A549 (cell line): ENCODE measurements at regions not wholly inside any gene's neighbourhood (a gene's known extent, or its start where the extent isn't known, plus 50 kb on each side); places are given as distances from the start of the nearest gene placed in this dataset.

Experiments used
- ATAC-seq, 2 experiments: fragments of 200-7000 bp in 1 of 2; fragments of >200 bp in 1 of 2; cut with Nextera tagmentation in 1 of 2; cut with Tn5 transposase in 1 of 2; 3 replicates each; pipeline versions ENCODE4 v1.8.0 to v1.9.1; 2018 to 2020; ENCODE audit warnings: mild to moderate bottlenecking in 1 of 2, moderate library complexity in 1 of 2
- CTCF ChIA-PET: fragments of 300-600 bp; sonication (Branson Sonifier 250); formaldehyde crosslinking; extraction: SDS; loops from one replicate; lab custom pipeline; 2021; ENCODE audit warnings: antibody characterized with exemption, inconsistent platforms; lab: Yijun Ruan, JAX
- POLR2A ChIA-PET: fragments of 350-600 bp; formaldehyde crosslinking; extraction: SDS; loops from one replicate; lab custom pipeline; 2021; ENCODE audit warnings: antibody characterized with exemption, inconsistent platforms; lab: Yijun Ruan, JAX
- DNase-seq, 2 experiments: peaks; one replicate each; pipeline versions ENCODE4 v3.0.0 to v3.0.0-alpha.2; 2011 to 2016; ENCODE audit warnings: low read depth in 1 of 2, low spot score in 1 of 2
- FAIRE-seq: peaks from 2 replicates; lab custom pipeline; 2011; peaks lifted over from hg19 to GRCh38; lab: Jason Lieb, UNC
- H3K27ac ChIP-seq, 2 experiments: fragments of >200 bp; sonication (Bioruptor Twin); formaldehyde crosslinking; 3 replicates each; pipeline ENCODE4 v1.5.1; 2016 to 2017
- H3K4me1 ChIP-seq: fragments of >200 bp; sonication (Bioruptor Twin); formaldehyde crosslinking; 3 replicates; pipeline ENCODE4 v1.6.1; 2016
- H3K4me2 ChIP-seq: fragments of >200 bp; sonication (Bioruptor Twin); formaldehyde crosslinking; 3 replicates; pipeline ENCODE4 v1.6.1; 2016
- H3K4me3 ChIP-seq: fragments of >200 bp; sonication (Bioruptor Twin); formaldehyde crosslinking; 3 replicates; pipeline ENCODE4 v1.5.1; 2016
- H3K9me3 ChIP-seq: fragments of >200 bp; sonication (Bioruptor Twin); formaldehyde crosslinking; 3 replicates; pipeline ENCODE4 v1.6.1; 2016
- CBX2 ChIP-seq: fragments of 200-600 bp; sonication (generic); IDR thresholded peaks from 2 replicates; pipeline ENCODE4 v1.6.1; 2016; ENCODE audit warnings: low read depth, mild to moderate bottlenecking, borderline replicate concordance
- CEBPB ChIP-seq, 2 experiments: fragments of >200 bp in 1 of 2; sonication (Bioruptor Twin) in 1 of 2; formaldehyde crosslinking in 1 of 2; IDR thresholded peaks; 2 replicates each; pipeline ENCODE4 v1.6.1; 2012 to 2016
- EHMT2 ChIP-seq: fragments of 200-600 bp; sonication (generic); IDR thresholded peaks from 2 replicates; pipeline ENCODE4 v1.6.1; 2016; ENCODE audit warnings: antibody characterized with exemption, low read depth, mild to moderate bottlenecking, moderate library complexity
- ESRRA ChIP-seq: fragments of 150-350 bp; IDR thresholded peaks from 2 replicates; pipeline ENCODE4 v1.6.1; 2014; ENCODE audit warnings: mild to moderate bottlenecking, low read length, borderline replicate concordance
- GATA3 ChIP-seq: IDR thresholded peaks from 2 replicates; pipeline ENCODE4 v1.6.1; 2012; ENCODE audit warnings: borderline replicate concordance
- HMGXB4 ChIP-seq: fragments of 250-450 bp; sonication (Bioruptor Pico); IDR thresholded peaks from 2 replicates; pipeline ENCODE4 v1.5.0; 2021; ENCODE audit warnings: mild to moderate bottlenecking, moderate library complexity, borderline replicate concordance
- JUN ChIP-seq, 2 experiments: fragments of >200 bp; sonication (Bioruptor Twin); formaldehyde crosslinking; IDR thresholded peaks; 2 replicates in 1 of 2; 3 replicates in 1 of 2; pipeline ENCODE4 v1.6.1; 2016 to 2017
- RAD21 ChIP-seq, 2 experiments: fragments of >200 bp in 1 of 2; sonication (Bioruptor Twin) in 1 of 2; formaldehyde crosslinking in 1 of 2; IDR thresholded peaks in 1 of 2; conservative IDR thresholded peaks in 1 of 2; 2 replicates in 1 of 2; 3 replicates in 1 of 2; pipeline ENCODE4 v1.6.1; 2012 to 2018; ENCODE audit warnings: inconsistent platforms in 1 of 2
- RCOR1 ChIP-seq: fragments of 150-350 bp; IDR thresholded peaks from 2 replicates; pipeline ENCODE4 v1.6.1; 2014; ENCODE audit warnings: antibody characterized with exemption, low read length, low read depth
- RFX5 ChIP-seq: fragments of 450-650 bp; IDR thresholded peaks from 2 replicates; pipeline ENCODE4 v1.7.1; 2014; ENCODE audit warnings: antibody characterized with exemption, mild to moderate bottlenecking, moderate library complexity
- SREBF2 ChIP-seq: fragments of 450-650 bp; IDR thresholded peaks from 2 replicates; pipeline ENCODE4 v1.6.1; 2014; ENCODE audit warnings: mild to moderate bottlenecking, moderate library complexity
- ZC3H11A ChIP-seq: fragments of 450-650 bp; IDR thresholded peaks from 2 replicates; pipeline ENCODE4 v1.6.1; 2014; ENCODE audit warnings: antibody characterized with exemption, mild to moderate bottlenecking
- ZNF302 ChIP-seq: fragments of 250-450 bp; sonication (Bioruptor Pico); IDR thresholded peaks from 2 replicates; pipeline ENCODE4 v1.9.0; 2021; ENCODE audit warnings: inconsistent platforms, mild to moderate bottlenecking, moderate library complexity
- WGBS: methylation state at CpG from one replicate; pipeline ENCODE4 v1.1.6; 2017; ENCODE audit errors: missing lambda C conversion rate; 5-methylcytosine and 5-hydroxymethylcytosine counted together
- TF ChIP-seq, protein P1 (sequence below): fragments of >200 bp; sonication (Bioruptor Twin); formaldehyde crosslinking; IDR thresholded peaks from 3 replicates; pipeline ENCODE4 v1.6.1; 2016

- H3K9me3 ChIP-seq, result no peaks in the 10 kb centered on the region
- WGBS, result 63% methylated on average over 2 of the region's 2 CpGs
- no peak overlapping the region for H3K4me2 ChIP-seq
- ChIA-PET CTCF (no interaction called here), POLR2A (no interaction called here)
- FAIRE-seq, result no peak
- no peak for DNase-seq
- TF ChIP-seq ZNF302 (CRISPR knock-in tag), result no peak
- TF ChIP-seq ESRRA, result no peak
- ATAC-seq, result no peak
- H3K4me1 ChIP-seq, result no peaks in the 10 kb centered on the region
- H3K27ac ChIP-seq, result no peak overlapping the region
- no peak overlapping the region for H3K4me3 ChIP-seq
Measured at GRCh38 chr2:145323512-145323911, 803.6 kb upstream of the ZEB2 start.

DNA sequence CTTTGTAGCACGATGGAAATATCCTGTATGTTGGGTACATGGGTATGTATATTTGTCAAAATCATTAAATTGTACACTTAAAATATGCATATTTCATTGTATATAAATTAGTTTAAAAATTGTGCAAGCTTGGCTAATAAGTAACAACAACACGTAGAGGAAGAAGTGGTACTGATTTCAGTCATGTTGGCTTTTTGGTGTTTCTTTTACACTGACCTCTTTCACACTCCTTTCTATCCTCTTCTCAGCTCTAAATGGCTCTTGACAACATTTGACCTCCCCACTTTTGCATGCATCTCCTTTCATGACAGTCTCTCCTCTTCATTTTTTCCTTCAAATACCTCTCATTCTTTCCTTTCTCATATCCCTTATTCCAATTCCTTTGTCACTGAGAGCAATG is 801.4 kb upstream of the ZEB2 start:
- DNase-seq (no peak), ATAC-seq (no peak), FAIRE-seq (no peak)
- H3K4me3 ChIP-seq, result no peak overlapping the region
- no peaks in the 10 kb centered on the region for H3K9me3 ChIP-seq
- no peak overlapping the region for H3K4me2 ChIP-seq
- TF ChIP-seq JUN (IDR thresholded peaks at IDR 0.05) (no peak), GATA3 (no peak)
- CTCF ChIA-PET, result no interaction called here
- POLR2A ChIA-PET, result no interaction called here
- H3K27ac ChIP-seq, result no peak overlapping the region
- WGBS, result 33% methylated on average over 2 of the region's 2 CpGs
- no peaks in the 10 kb centered on the region for H3K4me1 ChIP-seq

GRCh38 chr2:145316496-145316895 is 796.6 kb upstream of the ZEB2 start:
- ChIA-PET CTCF (no interaction called here), POLR2A (no interaction called here)
- no peaks in the 10 kb centered on the region for H3K9me3 ChIP-seq
- H3K4me1 ChIP-seq, result no peaks in the 10 kb centered on the region
- no peak overlapping the region for H3K27ac ChIP-seq
- FAIRE-seq (no peak), DNase-seq (no peak), ATAC-seq (no peak)
- TF ChIP-seq SREBF2, result no peak
- TF ChIP-seq, protein P1, sequence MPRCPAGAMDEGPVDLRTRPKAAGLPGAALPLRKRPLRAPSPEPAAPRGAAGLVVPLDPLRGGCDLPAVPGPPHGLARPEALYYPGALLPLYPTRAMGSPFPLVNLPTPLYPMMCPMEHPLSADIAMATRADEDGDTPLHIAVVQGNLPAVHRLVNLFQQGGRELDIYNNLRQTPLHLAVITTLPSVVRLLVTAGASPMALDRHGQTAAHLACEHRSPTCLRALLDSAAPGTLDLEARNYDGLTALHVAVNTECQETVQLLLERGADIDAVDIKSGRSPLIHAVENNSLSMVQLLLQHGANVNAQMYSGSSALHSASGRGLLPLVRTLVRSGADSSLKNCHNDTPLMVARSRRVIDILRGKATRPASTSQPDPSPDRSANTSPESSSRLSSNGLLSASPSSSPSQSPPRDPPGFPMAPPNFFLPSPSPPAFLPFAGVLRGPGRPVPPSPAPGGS, result no peak
- TF ChIP-seq ZC3H11A, result no peak
- no peak for TF ChIP-seq CBX2
- no peak for TF ChIP-seq CEBPB (IDR thresholded peaks at IDR 0.05)
- no peak for TF ChIP-seq RAD21 (conservative IDR thresholded peaks at IDR 0.05 in 1 of 2, IDR thresholded peaks at IDR 0.05 in 1 of 2)
- no peak for TF ChIP-seq GATA3
- TF ChIP-seq RCOR1, result no peak
- TF ChIP-seq HMGXB4 (CRISPR knock-in tag), result no peak
- no peak for TF ChIP-seq EHMT2
- no peak for TF ChIP-seq RFX5
- H3K4me3 ChIP-seq, result no peak overlapping the region
- no peak overlapping the region for H3K4me2 ChIP-seq
- WGBS, result 96% methylated on average over 1 of the region's 1 CpG

- ATAC-seq, result no peak
- ChIA-PET CTCF (no interaction called here), POLR2A (no interaction called here)
- TF ChIP-seq CEBPB (IDR thresholded peaks at IDR 0.05) (no peak), HMGXB4 (CRISPR knock-in tag) (no peak), GATA3 (no peak), SREBF2 (no peak)
- no peaks in the 10 kb centered on the region for H3K4me1 ChIP-seq
- no peaks in the 10 kb centered on the region for H3K9me3 ChIP-seq
- no peak overlapping the region for H3K4me2 ChIP-seq
- H3K27ac ChIP-seq, result no peak overlapping the region
- DNase-seq, result no peak
- H3K4me3 ChIP-seq, result no peak overlapping the region
- no peak for FAIRE-seq
- 49% methylated on average over 3 of the region's 3 CpGs for WGBS
Measured at GRCh38 chr2:145315053-145315452, 795.1 kb upstream of the ZEB2 start.
